ENCODE measurements at regions not wholly inside any gene's neighbourhood (a gene's known extent, or its start where the extent isn't known, plus 50 kb on each side); places are given as distances from the start of the nearest gene placed in this dataset.

GRCh38 chr7:136214356-136214755 is 237.2 kb upstream of the MTPN start:
- Histone ChIP-seq H2AK5ac (ENCODE audit: low read depth, low read length) (no peak overlapping the region), H3K27me3 (replicated peaks in 1 of 4; ENCODE audit: control insufficient read depth in 3 of 4, extremely low read depth in 1 of 4, insufficient read depth in 3 of 4, low read length in 3 of 4) (no peaks in the 10 kb centered on the region), H3K36me3 (ENCODE audit: control insufficient read depth in 2 of 4, insufficient read depth in 4 of 4, low read length in 3 of 4) (no peaks in the 10 kb centered on the region), H3K18ac (ENCODE audit: extremely low read depth, low read length) (no peak overlapping the region), H3K23me2 (ENCODE audit: low read depth, low read length) (no peaks in the 10 kb centered on the region), H3K27ac (ENCODE audit: low read depth, low read length) (no peak overlapping the region), H3K4me3 (ENCODE audit: extremely low read depth in 1 of 4, insufficient read depth in 2 of 4, low read depth in 3 of 4, low read length in 4 of 4) (no peak overlapping the region), H2AFZ (ENCODE audit: low read length) (no peak overlapping the region), H3K9ac (replicated peaks in 1 of 4; ENCODE audit: extremely low read depth in 1 of 4, low read depth in 3 of 4, low read length in 3 of 4) (no peak overlapping the region), H4K5ac (ENCODE audit: insufficient read length, low read depth, low read length) (no peak overlapping the region), H2BK5ac (ENCODE audit: low read depth, low read length) (no peak overlapping the region), H4K8ac (ENCODE audit: extremely low read depth, insufficient read depth, low read length) (no peak overlapping the region), H3K79me2 (ENCODE audit: control insufficient read depth in 1 of 2, insufficient read depth in 2 of 2, low read length in 2 of 2) (no peaks in the 10 kb centered on the region), H3K4me1 (replicated peaks in 1 of 4; ENCODE audit: control insufficient read depth in 3 of 4, insufficient read depth in 4 of 4, low read length in 3 of 4) (no peaks in the 10 kb centered on the region), H3K23ac (ENCODE audit: insufficient read length) (no peak overlapping the region), H3K79me1 (ENCODE audit: low read depth, low read length) (no peaks in the 10 kb centered on the region), H2BK15ac (ENCODE audit: low read length) (no peak overlapping the region), H3K56ac (replicated peaks; ENCODE audit: insufficient read length, low read depth, low read length) (no peak overlapping the region), H2BK12ac (ENCODE audit: low read depth, low read length) (no peak overlapping the region), H2BK120ac (replicated peaks; ENCODE audit: low read depth, low read length) (no peak overlapping the region), H4K20me1 (replicated peaks in 1 of 2; ENCODE audit: control insufficient read depth in 1 of 2, insufficient read depth in 2 of 2, low read length in 2 of 2) (no peaks in the 10 kb centered on the region), H3K4me2 (ENCODE audit: insufficient read depth in 1 of 2, low read depth in 2 of 2, low read length in 2 of 2) (no peak overlapping the region), H2BK20ac (ENCODE audit: low read length) (no peak overlapping the region), H3K14ac (ENCODE audit: insufficient read length) (no peak overlapping the region), H3K9me3 (ENCODE audit: insufficient read depth in 2 of 2, low read depth in 1 of 2, low read length in 1 of 2) (no peaks in the 10 kb centered on the region; a peak in 1 of 4 replicates), H4K91ac (replicated peaks; ENCODE audit: insufficient read length, low read length) (no peak overlapping the region), H3K4ac (replicated peaks; ENCODE audit: insufficient read length, low read depth, low read length) (no peak overlapping the region)
- no peak for DNase-seq (ENCODE audit: low read depth in 1 of 2, low spot score in 2 of 2)
- ChIA-PET CTCF (ENCODE audit: partially characterized antibody) (interaction anchor here (0.6 to 1.3 kb wide), 5 partner anchors 8 to 660 kb away, joined by 3 to 4 read pairs (median 3); no protein-coding TSS in a partner anchor), POLR2A (ENCODE audit: partially characterized antibody) (no interaction called here)
- no peak for FAIRE-seq
- TF ChIP-seq CEBPB (IDR thresholded peaks at IDR 0.05; ENCODE audit: low read depth, low read length) (no peak), RXRA (IDR thresholded peaks at IDR 0.05; ENCODE audit: insufficient read depth, low read depth, low read length) (no peak), KDM5A (IDR thresholded peaks at IDR 0.05; ENCODE audit: low read length) (no peak), E2F6 (IDR thresholded peaks at IDR 0.05) (no peak), GABPA (IDR thresholded peaks at IDR 0.05; ENCODE audit: borderline replicate concordance, insufficient read depth, low read length) (no peak), BCL11A (IDR thresholded peaks at IDR 0.05; ENCODE audit: low read depth in 2 of 2, low read length in 2 of 2) (no peak), YY1 (IDR thresholded peaks at IDR 0.05; ENCODE audit: low read depth, low read length) (no peak), TAF1 (IDR thresholded peaks at IDR 0.05; ENCODE audit: low read depth, low read length) (no peak), USF2 (IDR thresholded peaks at IDR 0.05; ENCODE audit: low read length) (no peak)
- WGBS, 2 experiments (ENCODE audit: extremely low coverage in 1 of 2, insufficient coverage in 1 of 2, insufficient read length in 1 of 2, insufficient replicate concordance in 2 of 2, low coverage in 1 of 2, low lambda C conversion rate in 2 of 2, missing lambda C conversion rate in 1 of 2): 89% methylated on average over 1 of the region's 1 CpG; no CpG with 5 or more reads in 1 of the 2 experiments
